Nephron progenitor cell (in vitro differentiated cells): ENCODE measurements at regions not wholly inside any gene's neighbourhood (a gene's known extent, or its start where the extent isn't known, plus 50 kb on each side); places are given as distances from the start of the nearest gene placed in this dataset.
"Not testable (repeated sequence)": the region's sequence is repeated elsewhere in the genome, so short reads cannot be mapped to it uniquely, and the experiment has no call there.

Source experiments
- DNase-seq: peaks from one replicate; pipeline ENCODE4 v3.0.0; 2021
- H3K27ac Mint-ChIP-seq: 2 replicates; pipeline ENCODE4 v1.8.0; 2021; ENCODE audit warnings: mild to moderate bottlenecking, moderate library complexity, mixed read lengths
- H3K27me3 Mint-ChIP-seq: 2 replicates; pipeline ENCODE4 v1.8.0; 2021; ENCODE audit warnings: mild to moderate bottlenecking, low read depth, mixed read lengths; ENCODE audit not compliant: poor library complexity
- H3K36me3 Mint-ChIP-seq: 2 replicates; pipeline ENCODE4 v1.8.0; 2021; ENCODE audit warnings: low read depth, mixed read lengths
- H3K4me1 Mint-ChIP-seq: 2 replicates; pipeline ENCODE4 v1.8.0; 2021; ENCODE audit warnings: mixed read lengths
- H3K4me3 Mint-ChIP-seq: 2 replicates; pipeline ENCODE4 v1.8.0; 2021; ENCODE audit warnings: mild to moderate bottlenecking, moderate library complexity, mixed read lengths
- H3K9me3 Mint-ChIP-seq: 2 replicates; pipeline ENCODE4 v1.8.0; 2021; ENCODE audit warnings: mild to moderate bottlenecking, moderate library complexity, mixed read lengths
- TF ChIP-seq, protein P1 (sequence below): fragments of 200-600 bp; sonication (generic); IDR thresholded peaks from 2 replicates; pipeline ENCODE4 v1.5.0; 2021; ENCODE audit warnings: antibody characterized with exemption

DNA sequence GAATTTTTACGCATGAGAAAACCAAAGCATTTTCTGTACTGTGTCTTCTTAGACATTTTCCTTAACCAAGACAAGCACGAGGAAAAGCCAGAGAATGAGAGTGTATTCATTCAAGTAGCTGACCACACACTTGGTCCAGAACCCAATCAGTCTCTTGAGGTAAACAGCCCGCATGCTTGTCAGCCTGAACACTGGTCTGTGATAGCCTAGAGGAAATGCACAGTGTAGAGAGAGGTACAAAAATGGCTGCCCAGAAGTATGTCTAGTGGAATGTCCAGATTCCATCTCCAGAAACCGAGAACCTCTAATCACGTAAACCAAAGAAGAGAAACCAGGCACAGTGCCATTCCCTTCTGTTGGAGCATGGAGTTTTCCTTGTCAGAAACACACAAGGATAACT, 80.0 kb upstream of the SNX2 start:
- Mint-ChIP-seq H3K27me3 (no peaks in the 10 kb centered on the region), H3K27ac (no peak overlapping the region), H3K36me3 (no peaks in the 10 kb centered on the region), H3K4me3 (no peak overlapping the region), H3K4me1 (peaks cover 11% of the 10 kb centered on the region), H3K9me3 (no peaks in the 10 kb centered on the region)
- TF ChIP-seq, protein P1, sequence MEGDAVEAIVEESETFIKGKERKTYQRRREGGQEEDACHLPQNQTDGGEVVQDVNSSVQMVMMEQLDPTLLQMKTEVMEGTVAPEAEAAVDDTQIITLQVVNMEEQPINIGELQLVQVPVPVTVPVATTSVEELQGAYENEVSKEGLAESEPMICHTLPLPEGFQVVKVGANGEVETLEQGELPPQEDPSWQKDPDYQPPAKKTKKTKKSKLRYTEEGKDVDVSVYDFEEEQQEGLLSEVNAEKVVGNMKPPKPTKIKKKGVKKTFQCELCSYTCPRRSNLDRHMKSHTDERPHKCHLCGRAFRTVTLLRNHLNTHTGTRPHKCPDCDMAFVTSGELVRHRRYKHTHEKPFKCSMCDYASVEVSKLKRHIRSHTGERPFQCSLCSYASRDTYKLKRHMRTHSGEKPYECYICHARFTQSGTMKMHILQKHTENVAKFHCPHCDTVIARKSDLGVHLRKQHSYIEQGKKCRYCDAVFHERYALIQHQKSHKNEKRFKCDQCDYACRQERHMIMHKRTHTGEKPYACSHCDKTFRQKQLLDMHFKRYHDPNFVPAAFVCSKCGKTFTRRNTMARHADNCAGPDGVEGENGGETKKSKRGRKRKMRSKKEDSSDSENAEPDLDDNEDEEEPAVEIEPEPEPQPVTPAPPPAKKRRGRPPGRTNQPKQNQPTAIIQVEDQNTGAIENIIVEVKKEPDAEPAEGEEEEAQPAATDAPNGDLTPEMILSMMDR, result no peak
- DNase-seq, result no peak

DNA sequence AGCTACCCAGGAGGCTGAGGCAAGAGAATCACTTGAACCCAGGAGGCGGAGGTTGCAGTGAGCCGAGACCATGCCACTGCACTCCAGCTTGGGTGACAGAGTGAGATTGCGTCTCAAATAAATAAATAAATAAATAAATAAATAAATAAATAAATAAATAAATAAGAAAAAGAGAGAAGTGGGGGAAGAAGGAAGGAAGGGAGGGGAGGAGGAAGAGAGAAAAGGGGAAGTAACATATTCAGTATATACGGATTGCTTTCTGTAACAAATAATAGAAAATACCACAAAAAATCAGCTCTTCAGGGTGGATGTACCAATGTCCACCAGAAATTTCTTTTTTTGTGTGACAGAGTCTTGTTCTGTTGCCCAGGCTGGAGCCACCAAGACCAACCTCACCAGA, 78.1 kb upstream of the SNX2 start:
- not testable (repeated sequence) for H3K4me3 Mint-ChIP-seq, DNase-seq, H3K27ac Mint-ChIP-seq, H3K36me3 Mint-ChIP-seq, H3K27me3 Mint-ChIP-seq, H3K4me1 Mint-ChIP-seq, H3K9me3 Mint-ChIP-seq

DNA sequence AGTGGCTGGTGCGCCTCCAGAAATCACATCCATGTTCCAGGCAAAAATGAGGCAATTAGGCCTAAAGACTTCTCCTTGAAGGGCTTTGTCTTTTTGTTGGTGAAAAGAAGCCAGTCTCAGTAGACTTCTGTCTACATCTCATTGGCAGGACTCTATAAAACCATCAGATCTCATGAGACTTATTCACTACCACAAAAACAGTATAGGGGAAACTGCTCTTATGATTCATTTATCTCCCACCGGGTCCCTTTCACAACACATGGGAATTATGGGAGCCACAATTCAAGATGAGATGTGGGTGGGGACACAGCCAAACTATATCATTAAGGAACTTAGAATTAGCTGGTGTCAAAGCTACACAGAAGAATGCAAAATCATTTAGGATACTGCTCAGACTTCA, 77.7 kb upstream of the SNX2 start:
- Mint-ChIP-seq H3K4me3 (no peak overlapping the region), H3K27ac (no peak overlapping the region), H3K9me3 (no peaks in the 10 kb centered on the region), H3K4me1 (no peaks in the 10 kb centered on the region), H3K27me3 (no peaks in the 10 kb centered on the region), H3K36me3 (no peaks in the 10 kb centered on the region)
- TF ChIP-seq, protein P1, result no peak
- DNase-seq, result no peak

DNA sequence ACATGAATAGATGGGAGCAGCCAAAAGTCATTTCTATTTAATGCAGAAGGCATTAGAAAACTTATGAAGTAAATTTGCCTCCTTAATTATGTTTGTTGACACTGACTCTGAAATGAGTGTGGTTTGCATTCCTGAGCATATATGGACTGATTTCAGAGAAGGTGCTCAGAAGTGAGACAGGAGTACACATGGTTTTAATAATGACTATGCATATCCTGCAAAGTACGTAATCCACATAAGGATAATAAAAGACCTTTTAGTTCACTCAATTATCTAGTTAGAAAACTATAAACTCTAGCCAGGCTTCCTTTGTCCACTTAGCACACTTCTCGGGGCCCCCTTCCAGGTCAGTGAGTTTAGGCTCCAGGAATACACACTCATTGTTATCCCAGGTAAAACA, 75.7 kb upstream of the SNX2 start:
- H3K4me1 Mint-ChIP-seq, result no peaks in the 10 kb centered on the region
- H3K4me3 Mint-ChIP-seq, result no peak overlapping the region
- TF ChIP-seq, protein P1, result no peak
- no peaks in the 10 kb centered on the region for H3K27me3 Mint-ChIP-seq
- H3K9me3 Mint-ChIP-seq, result no peaks in the 10 kb centered on the region
- no peak for DNase-seq
- H3K36me3 Mint-ChIP-seq, result no peaks in the 10 kb centered on the region
- H3K27ac Mint-ChIP-seq, result no peak overlapping the region

DNA sequence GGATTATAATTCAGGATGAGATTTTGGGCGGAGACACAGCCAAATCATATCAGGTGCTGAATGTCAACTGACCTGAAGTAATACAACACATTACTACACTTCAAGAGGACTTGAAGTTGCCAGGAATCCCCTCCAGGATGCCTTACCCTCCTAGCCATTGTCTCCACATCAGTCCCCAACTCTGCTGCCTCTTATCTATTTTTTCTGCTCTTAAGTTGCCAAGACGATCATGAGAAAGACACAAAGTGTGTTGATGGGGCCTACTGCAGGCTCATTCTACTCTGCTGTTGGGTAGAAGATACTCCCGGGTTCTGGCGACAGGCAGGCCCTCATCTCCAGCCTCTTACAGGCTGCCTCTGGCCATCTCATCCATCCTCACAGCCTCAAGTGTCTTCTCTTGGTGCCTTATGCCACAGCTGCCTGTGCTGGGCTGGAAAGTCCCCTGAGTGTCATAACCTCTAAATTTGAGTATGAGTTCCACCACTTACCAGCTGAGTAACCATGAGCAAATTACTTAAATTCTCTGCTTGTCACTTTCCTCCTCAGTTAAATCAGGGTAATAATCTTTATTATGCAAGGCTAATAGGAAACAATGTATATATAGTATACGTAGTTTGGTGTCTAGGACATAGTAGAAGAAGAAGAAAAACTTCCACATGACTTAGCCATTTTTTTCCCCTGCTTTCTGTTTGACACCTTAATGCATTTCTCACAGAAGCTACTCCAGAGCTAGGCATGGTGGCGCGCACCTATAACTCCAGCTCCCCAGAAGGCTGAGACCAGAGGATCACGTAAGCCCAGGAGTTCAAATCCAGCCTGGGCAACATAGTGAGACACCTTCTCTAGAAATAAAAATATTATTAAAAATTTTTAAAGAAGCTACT, 73.0 kb upstream of the SNX2 start:
- Mint-ChIP-seq H3K4me1 (no peaks in the 10 kb centered on the region), H3K36me3 (no peaks in the 10 kb centered on the region), H3K27ac (no peak overlapping the region), H3K9me3 (no peaks in the 10 kb centered on the region), H3K27me3 (no peaks in the 10 kb centered on the region), H3K4me3 (no peak overlapping the region)
- no peak for DNase-seq
- TF ChIP-seq, protein P1, result no peak

DNA sequence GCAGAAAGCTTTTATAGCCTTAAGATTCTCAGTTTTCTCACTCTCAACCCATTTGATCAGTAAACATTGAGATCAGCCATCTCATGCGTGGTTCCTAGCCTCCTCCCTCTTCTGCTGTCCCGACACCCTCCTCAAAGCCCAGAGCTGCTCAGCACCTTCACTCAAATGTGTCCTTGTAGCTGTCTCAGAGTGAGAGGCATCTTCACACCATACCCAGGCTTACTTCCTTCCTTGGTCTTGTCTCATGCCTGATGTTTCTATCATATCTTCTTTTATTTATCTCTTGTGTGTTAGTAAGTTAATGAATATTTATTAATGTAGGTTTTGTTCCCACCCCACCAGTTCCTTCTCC, 72.4 kb upstream of the SNX2 start:
- no peaks in the 10 kb centered on the region for H3K9me3 Mint-ChIP-seq
- TF ChIP-seq, protein P1, result no peak
- no peaks in the 10 kb centered on the region for H3K36me3 Mint-ChIP-seq
- no peaks in the 10 kb centered on the region for H3K27me3 Mint-ChIP-seq
- H3K27ac Mint-ChIP-seq, result no peak overlapping the region
- DNase-seq, result no peak
- H3K4me3 Mint-ChIP-seq, result no peak overlapping the region
- H3K4me1 Mint-ChIP-seq, result no peaks in the 10 kb centered on the region
